Stromal cell of bone marrow (primary cell): ENCODE measurements at regions not wholly inside any gene's neighbourhood (a gene's known extent, or its start where the extent isn't known, plus 50 kb on each side); places are given as distances from the start of the nearest gene placed in this dataset.

Experiments
- DNase-seq: peaks from one replicate; pipeline ENCODE4 v3.0.0-alpha.2; 2012; ENCODE audit warnings: low read depth

- no peak for DNase-seq
These were observed 153.6 kb upstream of the C14orf180 start for GRCh38 chr14:104425763-104426646.

DNA sequence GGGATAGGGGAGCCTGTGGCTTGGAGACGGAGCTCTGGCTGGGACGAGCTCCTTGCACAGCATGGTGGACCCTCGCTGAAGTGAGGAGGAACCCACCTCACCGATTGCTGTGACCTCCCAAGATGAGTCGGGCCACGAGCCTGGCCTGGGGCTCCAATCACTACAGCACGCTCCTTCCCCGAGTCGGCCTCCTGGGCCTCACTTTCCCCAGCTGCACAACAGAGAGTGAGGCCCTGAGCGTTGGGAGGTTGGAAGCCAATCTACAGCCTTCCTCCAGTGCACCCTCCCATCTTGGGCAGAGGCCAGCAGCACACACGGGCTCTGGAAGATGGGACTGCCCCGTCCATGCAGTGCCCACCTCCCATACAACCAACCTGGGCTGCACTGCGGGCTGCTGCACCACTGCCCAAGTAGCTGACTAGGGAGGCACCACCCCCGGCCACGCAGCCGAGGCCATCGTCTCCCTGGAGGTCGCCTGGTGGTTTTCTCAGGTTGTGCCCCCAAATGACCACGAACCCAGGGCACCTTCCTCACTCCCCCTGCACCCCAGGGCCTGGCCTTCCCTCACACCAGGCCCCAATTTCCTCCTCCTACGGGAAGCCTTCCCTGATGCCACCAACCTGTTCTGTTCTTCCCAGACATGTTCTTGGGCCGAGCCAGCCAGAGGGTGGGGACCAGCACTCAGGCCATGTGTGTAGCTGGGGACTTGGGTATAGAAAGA is 152.3 kb upstream of the C14orf180 start:
- no peak for DNase-seq

DNA sequence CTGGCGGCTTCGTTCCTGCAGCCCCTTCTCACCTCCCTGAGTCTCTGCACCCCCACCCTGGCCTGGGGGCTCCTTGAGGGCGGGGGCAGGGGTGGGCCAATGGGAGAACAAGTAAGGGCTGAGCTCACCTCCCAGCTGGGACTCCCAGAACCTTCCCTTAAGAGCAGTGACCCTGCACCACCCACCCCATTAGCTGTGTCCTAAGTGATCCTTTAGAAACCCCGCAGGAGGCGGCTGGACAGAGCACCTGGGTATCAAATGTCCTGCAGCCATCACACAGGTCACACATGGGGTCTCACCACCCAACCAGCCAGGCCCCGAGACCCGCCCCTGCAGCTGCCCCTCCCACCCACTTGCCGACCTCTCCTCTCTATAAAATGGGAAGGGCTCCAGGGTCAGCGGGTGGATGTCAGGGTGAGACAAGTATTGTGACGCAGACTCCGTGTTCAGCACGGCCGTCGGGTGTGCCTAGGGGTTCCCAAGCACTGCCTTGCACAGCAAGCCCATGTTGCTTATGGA is 151.2 kb upstream of the C14orf180 start:
- no peak for DNase-seq

GRCh38 chr14:104428860-104429259 is 150.7 kb upstream of the C14orf180 start:
- no peak for DNase-seq

- DNase-seq, result no peak
These were observed 150.2 kb upstream of the C14orf180 start for GRCh38 chr14:104429291-104429861.

DNA sequence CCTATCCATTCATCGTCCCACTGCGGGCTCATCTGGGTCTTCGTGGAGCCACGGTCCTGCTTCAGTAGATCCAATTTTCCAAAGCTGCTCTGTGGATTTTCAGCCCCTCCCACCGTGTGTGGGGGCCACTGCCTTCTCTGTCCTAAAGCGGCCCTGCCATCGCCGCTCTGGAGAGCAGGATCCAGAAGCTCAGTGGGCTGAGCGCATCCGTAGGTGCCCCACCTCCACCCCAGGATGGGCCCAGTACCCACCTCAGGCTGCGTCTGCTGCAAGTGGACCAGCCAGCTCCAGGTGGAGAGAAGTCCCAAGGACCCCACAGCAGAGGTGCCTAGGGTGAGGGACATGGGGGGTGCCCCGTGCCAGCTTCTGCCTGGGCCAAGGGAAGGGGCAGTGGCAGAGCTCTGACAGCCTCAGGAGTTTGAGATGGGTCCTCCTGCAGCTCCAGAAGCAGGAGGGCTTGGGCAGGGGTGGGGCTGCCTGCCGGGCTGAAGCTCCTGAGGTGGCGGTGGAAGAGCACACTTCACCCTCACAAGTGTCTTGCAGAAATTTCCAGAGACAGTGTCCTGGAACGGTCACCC is 148.1 kb upstream of the C14orf180 start:
- no peak for DNase-seq

DNA sequence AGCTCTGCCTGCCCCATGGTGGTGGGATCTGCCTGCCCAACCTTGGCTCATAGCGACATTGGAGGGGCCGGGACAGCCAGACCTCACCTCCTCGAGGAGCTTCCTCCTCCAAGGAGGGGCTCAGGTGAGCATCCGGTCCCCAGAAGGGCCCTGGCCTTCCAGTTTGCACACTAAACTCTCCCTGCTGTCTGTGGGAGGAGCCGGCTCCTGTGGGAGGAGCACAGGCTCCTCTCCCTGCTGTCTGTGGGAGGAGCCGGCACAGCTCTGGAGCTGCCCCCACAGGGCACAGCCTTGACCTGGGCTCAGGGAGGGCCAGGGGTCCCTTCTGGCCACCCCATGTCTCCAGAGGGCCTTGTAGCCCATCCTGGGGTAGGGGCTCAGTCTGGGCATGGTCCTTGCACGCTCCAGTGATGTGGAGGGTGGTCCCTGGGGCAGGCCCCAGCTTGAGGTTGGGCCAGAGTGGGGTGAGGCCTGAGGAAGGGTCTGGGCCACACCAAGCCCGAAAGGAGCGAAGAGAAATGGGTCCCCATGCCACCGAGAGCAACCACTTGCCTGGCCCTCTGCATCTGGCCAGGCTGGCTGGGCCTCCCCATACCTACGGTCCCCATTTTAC is 147.5 kb upstream of the C14orf180 start:
- no peak for DNase-seq

DNA sequence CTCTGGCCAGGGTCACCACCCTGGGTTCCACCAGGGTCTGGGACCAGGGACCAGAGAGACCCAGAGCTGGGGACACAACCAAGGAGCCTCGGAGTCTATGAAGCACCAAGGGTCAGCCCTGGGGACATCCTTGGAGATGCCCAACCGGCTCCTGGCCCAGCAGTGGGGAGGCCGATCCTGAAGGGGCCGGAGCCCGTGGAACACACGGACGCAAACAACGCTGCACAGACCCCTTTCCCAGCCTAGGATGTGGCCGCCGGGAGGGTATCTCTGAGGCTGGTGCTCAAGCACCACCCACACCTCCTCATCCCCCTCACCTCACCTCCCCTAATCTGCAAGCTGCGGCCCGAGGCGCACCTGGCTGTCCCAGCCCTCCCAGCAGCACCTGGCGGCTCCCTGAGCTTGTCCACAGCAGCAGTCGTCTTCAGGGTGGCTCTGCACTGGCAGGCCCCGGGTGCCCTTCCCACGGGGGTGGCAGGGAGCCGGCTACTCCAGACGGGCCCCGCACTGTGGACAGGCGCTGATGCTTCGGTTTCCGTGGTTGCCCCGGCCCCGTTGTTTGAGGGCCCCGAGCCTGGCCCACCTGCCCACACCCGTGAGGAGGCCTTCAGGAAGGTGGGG is 146.8 kb upstream of the C14orf180 start:
- no peak for DNase-seq

DNA sequence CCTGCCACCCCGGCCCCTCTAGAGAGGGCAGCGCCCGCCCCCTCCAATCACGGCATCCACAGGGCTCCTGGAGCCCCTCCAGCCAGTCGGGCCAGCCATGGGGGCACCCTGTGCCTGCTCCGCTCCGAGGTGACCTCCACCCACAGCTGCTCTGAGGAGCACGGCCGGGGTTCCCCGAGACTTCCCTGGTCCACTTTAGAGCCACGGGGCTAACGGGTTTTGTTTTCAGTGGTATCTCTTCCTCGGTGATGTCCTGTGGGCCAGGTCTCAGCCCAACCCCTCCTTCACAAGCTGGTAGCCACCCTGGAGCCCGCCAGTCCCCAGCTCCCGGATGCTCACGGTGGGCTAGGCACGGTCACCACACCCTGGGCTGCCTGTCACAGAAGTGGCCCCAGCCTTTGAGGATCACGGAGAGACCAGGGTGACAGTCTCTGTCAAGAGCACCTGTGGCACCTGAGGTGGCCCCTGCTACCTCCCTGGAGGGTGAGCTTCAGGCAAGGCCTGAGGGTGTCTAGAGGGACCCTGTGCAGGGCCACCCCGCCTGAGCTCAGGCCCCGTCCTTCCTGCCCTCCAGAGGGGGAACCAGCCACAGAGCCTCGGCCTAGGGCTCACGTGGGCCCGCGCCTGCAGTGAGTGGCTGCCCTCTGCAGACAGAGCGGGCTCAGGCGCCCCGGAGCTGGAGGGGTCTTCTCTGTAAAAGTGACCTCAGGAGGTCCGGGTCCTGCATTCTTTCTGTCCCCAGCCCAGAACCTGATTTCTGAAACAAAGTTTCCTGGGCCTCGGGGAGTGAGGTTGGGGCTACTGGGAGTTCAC is 146.0 kb upstream of the C14orf180 start:
- no peak for DNase-seq

- DNase-seq, result no peak
These were observed 145.1 kb upstream of the C14orf180 start for GRCh38 chr14:104434214-104435076.

- no peak for DNase-seq
These were observed 144.2 kb upstream of the C14orf180 start for GRCh38 chr14:104435147-104436046.

- peak; percentile 2 for DNase-seq
These were observed 143.4 kb upstream of the C14orf180 start for GRCh38 chr14:104436047-104436591.

- DNase-seq, result no peak
These were observed 142.5 kb upstream of the C14orf180 start for GRCh38 chr14:104436741-104437701.

- DNase-seq, result no peak
These were observed 141.9 kb upstream of the C14orf180 start for GRCh38 chr14:104437703-104438102.

- no peak for DNase-seq
These were observed 141.2 kb upstream of the C14orf180 start for GRCh38 chr14:104438166-104438887.

- no peak for DNase-seq
These were observed 139.9 kb upstream of the C14orf180 start for GRCh38 chr14:104439625-104440024.
